ENCODE measurements at regions not wholly inside any gene's neighbourhood (a gene's known extent, or its start where the extent isn't known, plus 50 kb on each side); places are given as distances from the start of the nearest gene placed in this dataset.

- DNase-seq: no peak
Observed at GRCh38 chr7:136229790-136230189, 252.6 kb upstream of the MTPN start.

GRCh38 chr7:136228171-136228570 lies 251.0 kb upstream of the MTPN start:
- DNase-seq: no peak

GRCh38 chr7:136214356-136214755 lies 237.2 kb upstream of the MTPN start:
- no peak for DNase-seq

- no peak for DNase-seq
Observed at GRCh38 chr7:136213012-136213411, 235.9 kb upstream of the MTPN start.

- DNase-seq: no peak
Observed at GRCh38 chr7:136210664-136211063, 233.5 kb upstream of the MTPN start.

- DNase-seq: no peak
Observed at GRCh38 chr7:136210079-136210478, 232.9 kb upstream of the MTPN start.

GRCh38 chr7:136205956-136206355 lies 228.8 kb upstream of the MTPN start:
- DNase-seq: no peak

- DNase-seq: no peak
Observed at GRCh38 chr7:136198168-136198567, 221.0 kb upstream of the MTPN start.

- DNase-seq: no peak
Observed at GRCh38 chr7:136194878-136195277, 217.7 kb upstream of the MTPN start.

GRCh38 chr7:136193940-136194339 lies 216.8 kb upstream of the MTPN start:
- DNase-seq: no peak

GRCh38 chr7:136189506-136189998 lies 212.4 kb upstream of the MTPN start:
- DNase-seq: no peak

- DNase-seq: no peak
Observed at GRCh38 chr7:136186281-136186680, 209.1 kb upstream of the MTPN start.

GRCh38 chr7:136184719-136185118 lies 207.6 kb upstream of the MTPN start:
- DNase-seq: no peak

GRCh38 chr7:136183981-136184380 lies 206.8 kb upstream of the MTPN start:
- no peak for DNase-seq

GRCh38 chr7:136180984-136181383 lies 203.8 kb upstream of the MTPN start:
- DNase-seq: no peak

- DNase-seq: no peak
Observed at GRCh38 chr7:136179851-136180721, 202.9 kb upstream of the MTPN start.

GRCh38 chr7:136179154-136179553 lies 202.0 kb upstream of the MTPN start:
- DNase-seq: no peak

GRCh38 chr7:136174477-136175125 lies 197.4 kb upstream of the MTPN start:
- no peak for DNase-seq

- no peak for DNase-seq
Observed at GRCh38 chr7:136173874-136174273, 196.7 kb upstream of the MTPN start.

GRCh38 chr7:136171233-136171632 lies 194.1 kb upstream of the MTPN start:
- no peak for DNase-seq

- DNase-seq: no peak
Observed at GRCh38 chr7:136168821-136169220, 191.7 kb upstream of the MTPN start.

GRCh38 chr7:136167991-136168390 lies 190.8 kb upstream of the MTPN start:
- no peak for DNase-seq

GRCh38 chr7:136166521-136166920 lies 189.4 kb upstream of the MTPN start:
- DNase-seq: no peak

- DNase-seq: no peak
Observed at GRCh38 chr7:136163340-136163801, 186.2 kb upstream of the MTPN start.

Data from stimulated activated CD4-positive, alpha-beta T cell treated with anti-CD3 and anti-CD28 coated beads, Interleukin-15, amount 100 ng/mL, for 24 hours (primary cell).